HG03432 (cell line): ENCODE measurements at regions not wholly inside any gene's neighbourhood (a gene's known extent, or its start where the extent isn't known, plus 50 kb on each side); places are given as distances from the start of the nearest gene placed in this dataset.

Experiments used
- ATAC-seq: cut with Tn5 transposase; IDR thresholded peaks from one replicate; pipeline ENCODE4 v1.9.1; 2021; ENCODE audit warnings: mild to moderate bottlenecking, moderate library complexity; ENCODE audit not compliant: unreplicated experiment

GRCh38 chr9:26415528-26415927 lies 477.1 kb downstream of the CAAP1 start:
- ATAC-seq = no peak

- no peak for ATAC-seq
Measured at GRCh38 chr9:26413611-26414010, 479.0 kb downstream of the CAAP1 start.

GRCh38 chr9:26412446-26412845 lies 480.2 kb downstream of the CAAP1 start:
- no peak for ATAC-seq

DNA sequence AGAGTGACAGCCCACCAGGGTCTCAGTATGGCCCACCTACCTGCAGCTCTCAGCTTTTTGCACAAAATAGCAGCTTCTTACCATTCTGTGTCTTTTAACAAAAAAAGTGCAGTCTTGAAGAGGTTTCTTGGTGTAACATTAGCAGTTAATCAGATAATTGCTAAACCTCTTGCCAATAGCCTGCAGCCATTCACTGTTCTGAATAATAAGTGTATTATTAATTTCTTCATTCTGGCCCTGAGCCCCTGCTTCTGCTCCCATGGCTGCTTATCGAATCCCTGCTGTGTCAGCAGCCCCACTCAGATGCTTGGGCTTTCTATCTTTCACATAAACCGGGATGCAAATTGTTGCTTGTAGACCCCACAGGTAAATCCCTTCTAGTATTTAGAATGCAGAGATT lies 485.9 kb downstream of the CAAP1 start:
- ATAC-seq = no peak

DNA sequence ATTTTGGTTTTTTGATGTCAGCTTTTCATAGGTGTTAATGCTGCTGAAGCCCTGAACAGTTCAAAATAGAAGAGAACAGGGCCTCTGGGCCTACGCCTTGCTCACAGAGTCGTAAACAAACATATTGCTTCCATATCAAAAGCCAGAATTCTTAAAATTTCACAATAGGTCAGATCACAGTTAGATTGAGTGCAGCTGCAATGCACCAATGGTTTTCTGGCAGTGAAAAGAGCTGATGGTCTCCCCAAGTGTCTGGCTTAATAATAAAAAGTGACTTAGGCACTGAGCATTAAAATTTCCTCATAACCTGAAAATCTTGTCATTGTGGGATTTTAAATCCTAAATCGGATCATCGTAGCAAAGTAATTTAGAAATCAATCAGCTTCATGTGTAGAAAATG lies 493.0 kb downstream of the CAAP1 start:
- no peak for ATAC-seq

DNA sequence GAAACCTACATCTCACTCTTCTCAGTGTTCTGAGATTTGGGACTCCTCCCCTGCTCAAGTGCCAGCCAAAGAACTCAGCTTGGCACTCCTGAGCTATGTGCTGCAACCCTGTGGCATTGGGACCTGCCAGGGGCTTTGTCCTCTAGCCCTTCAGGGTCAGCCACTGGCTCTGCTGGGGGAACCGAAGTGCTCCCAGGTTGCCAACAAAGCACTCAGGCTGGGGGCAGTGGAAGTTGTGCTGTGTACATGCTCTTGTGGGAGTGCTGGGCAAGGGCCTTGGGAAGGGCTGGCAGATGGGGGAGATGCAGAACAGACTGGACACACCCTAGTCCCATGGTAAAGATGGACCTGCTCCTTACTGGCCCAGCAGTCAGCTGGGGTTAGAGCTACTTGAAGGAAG lies 498.6 kb downstream of the CAAP1 start:
- ATAC-seq = no peak

- no peak for ATAC-seq
Measured at GRCh38 chr9:26392639-26393038, 500.0 kb downstream of the CAAP1 start.

- no peak for ATAC-seq
Measured at GRCh38 chr9:26391036-26391435, 501.6 kb downstream of the CAAP1 start.

GRCh38 chr9:26375448-26375847 lies 517.2 kb downstream of the CAAP1 start:
- ATAC-seq = no peak

- ATAC-seq = no peak
Measured at GRCh38 chr9:26373616-26374015, 519.0 kb downstream of the CAAP1 start.

GRCh38 chr9:26371236-26371635 lies 521.4 kb downstream of the CAAP1 start:
- no peak for ATAC-seq

GRCh38 chr9:26369093-26369492 lies 523.5 kb downstream of the CAAP1 start:
- no peak for ATAC-seq

DNA sequence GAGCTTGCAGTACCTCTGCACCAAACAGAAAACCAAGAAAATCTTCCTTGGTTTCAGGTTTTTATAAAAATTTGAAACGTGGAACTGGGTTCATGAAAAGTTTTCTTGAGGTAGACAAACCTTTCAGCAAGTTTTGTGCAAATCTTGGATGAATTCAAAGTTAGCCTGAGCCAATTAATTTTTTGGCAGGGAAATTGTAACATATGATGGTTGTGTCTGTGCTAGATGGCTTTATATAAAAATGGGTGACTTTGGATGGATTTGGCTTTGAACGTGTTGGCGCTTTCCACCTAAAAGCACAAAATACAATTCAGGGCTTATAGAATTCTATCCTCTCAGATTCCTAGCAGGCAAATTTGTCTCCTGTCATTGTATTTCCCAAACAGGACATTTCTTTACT lies 524.4 kb downstream of the CAAP1 start:
- ATAC-seq = no peak

DNA sequence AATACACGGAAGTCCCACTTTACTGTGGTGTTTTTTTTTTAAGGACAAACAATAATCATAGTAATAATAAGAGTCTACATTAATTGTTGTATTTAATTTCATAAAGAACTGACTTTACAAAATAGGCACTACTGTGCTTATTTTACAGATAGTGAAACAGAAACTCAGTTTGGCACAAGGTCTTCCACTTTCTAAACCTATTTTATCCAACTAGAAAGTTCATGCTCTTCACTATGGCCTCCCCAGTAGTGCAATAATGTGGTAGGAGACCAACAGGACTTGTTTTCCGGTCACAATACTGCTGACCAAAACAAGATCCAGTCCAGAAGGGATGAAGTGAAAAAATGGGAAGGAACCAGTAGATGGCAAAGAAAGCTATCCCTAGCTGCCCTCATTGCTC lies 531.6 kb downstream of the CAAP1 start:
- no peak for ATAC-seq

GRCh38 chr9:26358836-26359235 lies 533.8 kb downstream of the CAAP1 start:
- ATAC-seq = no peak

DNA sequence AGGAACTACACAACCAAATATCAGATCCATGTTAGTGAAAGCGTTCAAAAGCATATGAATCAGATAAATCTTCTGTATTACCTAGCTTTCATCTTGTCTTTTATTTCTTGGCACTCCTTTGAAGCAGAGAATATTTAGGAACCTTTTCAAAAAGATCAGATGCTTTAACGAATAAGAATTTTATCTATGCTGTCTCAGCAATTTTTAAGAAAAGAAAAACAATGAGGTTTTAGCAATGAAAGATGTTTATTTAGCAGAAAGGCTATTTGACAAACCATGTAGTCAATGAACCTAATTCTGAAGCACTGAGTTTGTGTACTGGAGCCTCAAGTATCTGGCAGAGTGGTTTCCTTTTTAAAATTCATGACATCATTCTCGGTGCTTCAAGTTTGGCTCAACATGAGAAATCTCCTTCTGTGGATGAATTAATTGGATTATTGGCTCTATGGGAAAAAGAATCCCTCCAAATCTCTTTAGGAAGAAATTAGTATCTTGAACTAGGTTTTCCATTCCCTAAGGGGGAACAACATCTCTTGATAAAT lies 534.7 kb downstream of the CAAP1 start:
- no peak for ATAC-seq

- ATAC-seq = no peak
Measured at GRCh38 chr9:26356491-26356890, 536.1 kb downstream of the CAAP1 start.

GRCh38 chr9:26346942-26347477 lies 545.6 kb downstream of the CAAP1 start:
- ATAC-seq = no peak

GRCh38 chr9:26341545-26341944 lies 551.1 kb downstream of the CAAP1 start:
- no peak for ATAC-seq

DNA sequence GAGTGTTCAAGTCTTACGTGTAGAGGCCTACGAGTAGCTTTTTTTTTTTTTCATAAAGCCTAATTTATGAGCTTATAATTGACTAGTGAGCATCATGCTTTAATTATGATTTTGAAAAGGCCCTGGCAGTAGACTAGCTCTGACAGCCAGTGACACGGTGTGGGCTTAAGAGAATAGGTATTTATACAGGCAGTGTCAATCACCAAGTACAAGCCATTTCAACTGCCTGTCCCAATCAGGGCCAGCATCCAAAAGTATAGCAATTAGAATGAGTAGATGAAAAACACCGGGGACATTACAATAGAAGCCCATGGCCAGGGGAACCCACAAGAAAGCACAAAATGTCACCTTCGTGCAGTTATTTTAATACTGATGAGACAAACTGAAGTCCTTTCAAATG lies 552.8 kb downstream of the CAAP1 start:
- ATAC-seq = no peak

DNA sequence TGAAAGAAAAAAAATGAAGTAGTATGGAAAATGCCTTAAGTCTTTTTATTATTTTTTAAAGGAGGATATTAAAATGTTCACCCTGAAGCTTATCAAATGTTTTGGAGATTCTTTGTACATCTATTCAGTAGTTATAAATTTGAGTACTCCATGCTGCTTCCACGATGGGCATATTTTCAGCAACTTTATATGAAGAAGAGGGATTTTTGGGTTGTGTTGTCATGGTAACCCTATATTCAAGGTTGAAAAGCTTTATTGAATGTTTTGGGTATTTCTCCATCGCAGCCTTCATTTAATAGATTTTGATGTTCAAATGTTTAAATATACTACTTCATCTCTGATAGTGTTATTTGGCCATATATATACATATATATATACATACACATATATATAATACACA lies 557.5 kb downstream of the CAAP1 start:
- no peak for ATAC-seq

DNA sequence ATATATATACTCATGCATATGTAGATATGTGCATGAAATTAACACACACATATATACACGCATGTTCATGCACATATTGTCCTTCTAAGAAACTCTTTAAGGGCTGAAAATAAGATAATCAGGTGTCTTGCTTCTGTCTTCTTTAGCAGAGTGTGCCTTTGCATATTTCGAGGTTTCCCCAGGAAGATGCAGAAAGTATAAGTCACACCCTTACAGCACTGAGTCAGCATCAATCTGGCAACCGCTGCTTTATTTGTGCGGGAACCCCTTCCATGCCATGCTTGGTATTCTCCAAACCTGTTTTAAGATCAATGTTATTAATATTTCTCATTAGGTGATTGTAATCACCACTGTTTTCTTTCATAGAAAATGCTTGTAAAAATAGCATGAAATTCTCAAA lies 557.9 kb downstream of the CAAP1 start:
- no peak for ATAC-seq

GRCh38 chr9:26331223-26331622 lies 561.4 kb downstream of the CAAP1 start:
- ATAC-seq = no peak
